B cell (primary cell): ENCODE measurements at regions not wholly inside any gene's neighbourhood (a gene's known extent, or its start where the extent isn't known, plus 50 kb on each side); places are given as distances from the start of the nearest gene placed in this dataset.

Experiments
- ATAC-seq: fragments of 200-7000 bp; cut with Tn5 transposase; one replicate; pipeline ENCODE4 v1.10.0; 2021; ENCODE audit warnings: low read depth, mild to moderate bottlenecking, moderate number of reproducible peaks, moderate library complexity
- CTCF ChIA-PET: fragments of 350-600 bp; sonication (Branson Sonifier 250); formaldehyde crosslinking; loops from one replicate; lab custom pipeline; 2021; ENCODE audit warnings: antibody characterized with exemption, inconsistent platforms; lab: Charles Lee
- POLR2A ChIA-PET: fragments of 350-600 bp; sonication (Branson Sonifier 250); formaldehyde crosslinking; loops from one replicate; lab custom pipeline; 2021; ENCODE audit warnings: antibody characterized with exemption; lab: Charles Lee
- DNase-seq: peaks from one replicate; pipeline ENCODE4 v3.0.0; 2013
- H2AFZ ChIP-seq: 2 replicates; pipeline ENCODE4 v1.6.1; 2012; ENCODE audit warnings: mild to moderate bottlenecking, low read depth, low read length; ENCODE audit not compliant: insufficient read depth, poor library complexity, severe bottlenecking
- H3K27ac ChIP-seq, 2 donors: 1 replicate in 1 of 2; 2 replicates in 1 of 2; pipeline ENCODE4 v1.5.1; 2012 to 2013; ENCODE audit warnings: low read length in 2 of 2, mild to moderate bottlenecking in 2 of 2, moderate library complexity in 1 of 2
- H3K27me3 ChIP-seq, 4 experiments: fragments of 200-600 bp in 1 of 4; sonication (generic) in 1 of 4; replicated peaks in 1 of 4; 1 replicate in 2 of 4; 2 replicates in 2 of 4; pipeline versions ENCODE4 v1.6.1 to v1.7.0; 2013 to 2016; ENCODE audit warnings: low read length in 3 of 4, mild to moderate bottlenecking in 2 of 4, mixed read lengths in 1 of 4, moderate library complexity in 1 of 4; ENCODE audit not compliant: insufficient read depth in 4 of 4, control insufficient read depth in 3 of 4; ENCODE audit errors: control extremely low read depth in 1 of 4
- H3K36me3 ChIP-seq, 2 experiments: replicated peaks in 1 of 2; 1 replicate in 1 of 2; 2 replicates in 1 of 2; pipeline versions ENCODE4 v1.6.1 to v1.7.1; 2013; ENCODE audit warnings: low read length in 1 of 2; ENCODE audit not compliant: insufficient read depth in 2 of 2, control insufficient read depth in 1 of 2; ENCODE audit errors: control extremely low read depth in 1 of 2, extremely low read depth in 1 of 2
- H3K4me1 ChIP-seq, 2 donors: fragments of 200-600 bp in 1 of 2; sonication (generic) in 1 of 2; 1 replicate in 1 of 2; 2 replicates in 1 of 2; pipeline versions ENCODE4 v1.5.1 to v1.6.1; 2013 to 2017; ENCODE audit warnings: low read length in 2 of 2; ENCODE audit not compliant: control insufficient read depth in 2 of 2, insufficient read depth in 2 of 2
- H3K4me2 ChIP-seq: replicated peaks from 2 replicates; pipeline ENCODE3; 2012; ENCODE audit warnings: mild to moderate bottlenecking, low read depth, low read length; ENCODE audit not compliant: poor library complexity, severe bottlenecking
- H3K4me3 ChIP-seq, 5 experiments: fragments of 200-600 bp in 1 of 5; sonication (generic) in 1 of 5; 1 replicate in 3 of 5; 2 replicates in 2 of 5; pipeline versions ENCODE4 v1.5.1 to v1.7.0; 2011 to 2016; ENCODE audit warnings: low read length in 4 of 5, mild to moderate bottlenecking in 4 of 5, low read depth in 2 of 5, control low read depth in 1 of 5, moderate library complexity in 1 of 5; ENCODE audit not compliant: insufficient read depth in 1 of 5; ENCODE audit errors: control extremely low read depth in 1 of 5, extremely low read depth in 1 of 5
- H3K79me2 ChIP-seq: fragments of 200-600 bp; sonication (generic); one replicate; pipeline ENCODE4 v1.6.0; 2016; ENCODE audit warnings: low read length; ENCODE audit not compliant: control insufficient read depth, insufficient read depth
- H3K9ac ChIP-seq: fragments of 200-600 bp; sonication (generic); 2 replicates; pipeline ENCODE4 v1.6.1; 2017; ENCODE audit warnings: mild to moderate bottlenecking, low read length, moderate library complexity
- H3K9me3 ChIP-seq, 3 donors: one replicate each; pipeline versions ENCODE4 v1.6.1 to v1.7.1; 2013; ENCODE audit warnings: low read length in 2 of 3; ENCODE audit not compliant: control insufficient read depth in 2 of 3, insufficient read depth in 1 of 3; ENCODE audit errors: control extremely low read depth in 1 of 3
- H4K20me1 ChIP-seq: 2 replicates; pipeline ENCODE4 v1.6.0; 2012; ENCODE audit warnings: mild to moderate bottlenecking, low read length; ENCODE audit not compliant: insufficient read depth, control insufficient read depth, poor library complexity, severe bottlenecking
- H3K27ac Mint-ChIP-seq: one replicate; pipeline ENCODE4 v1.8.0; 2021; ENCODE audit warnings: mixed read lengths
- H3K27me3 Mint-ChIP-seq: one replicate; pipeline ENCODE4 v1.8.0; 2021; ENCODE audit warnings: mixed read lengths
- H3K4me1 Mint-ChIP-seq: one replicate; pipeline ENCODE4 v1.8.0; 2021; ENCODE audit warnings: mixed read lengths
- H3K4me3 Mint-ChIP-seq: one replicate; pipeline ENCODE4 v1.8.0; 2021; ENCODE audit warnings: mixed read lengths
- H3K9me3 Mint-ChIP-seq: one replicate; pipeline ENCODE4 v1.8.0; 2022; ENCODE audit warnings: mixed read lengths; ENCODE audit not compliant: insufficient read depth
- CTCF ChIP-seq: fragments of 200-600 bp; IDR thresholded peaks from one replicate; pipeline ENCODE4 v1.8.0; 2022; ENCODE audit warnings: antibody characterized with exemption, mild to moderate bottlenecking
- EZH2 ChIP-seq: IDR thresholded peaks from 2 replicates; pipeline ENCODE4 v1.6.1; 2012; ENCODE audit warnings: borderline replicate concordance, low read depth, mild to moderate bottlenecking, moderate library complexity, low read length; ENCODE audit not compliant: insufficient read depth, poor library complexity, severe bottlenecking
- WGBS: methylation state at CpG from one replicate; pipeline ENCODE4 v1.1.5; 2013; ENCODE audit warnings: missing lambda C conversion rate; ENCODE audit not compliant: insufficient coverage; 5-methylcytosine and 5-hydroxymethylcytosine counted together
- intact Hi-C: fragments of 100-400 bp; cut with micrococcal nuclease; formaldehyde crosslinking; loops from one replicate; pipeline ENCODE4 v1.10.0; 2022

DNA sequence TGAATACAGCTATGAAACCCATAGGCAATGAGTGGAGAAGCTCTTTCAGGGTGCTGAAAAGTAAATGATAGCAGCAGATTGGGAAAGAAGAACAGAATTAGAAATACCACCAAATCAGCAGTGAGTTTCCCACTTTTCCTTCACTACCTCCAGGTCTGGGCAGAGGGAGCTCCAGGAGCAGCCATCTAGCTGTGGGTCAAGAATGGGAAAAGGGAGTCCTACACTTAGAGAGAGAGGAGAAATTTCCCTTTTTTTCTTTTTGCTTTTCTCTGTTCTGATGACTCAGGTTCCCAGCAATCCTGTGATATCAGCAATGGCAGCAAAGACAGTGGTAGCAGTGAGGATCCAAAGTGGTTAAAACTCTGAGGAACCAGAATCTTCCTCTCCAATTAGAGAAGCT is 263.9 kb downstream of the NXPE2 start:
- TF ChIP-seq EZH2 (no peak), CTCF (no peak)
- intact Hi-C loops = no loop called here
- H3K27ac Mint-ChIP-seq = no peak overlapping the region
- CTCF ChIA-PET = no interaction called here
- DNase-seq = no peak
- Histone ChIP-seq H3K79me2 (no peaks in the 10 kb centered on the region), H4K20me1 (no peaks in the 10 kb centered on the region), H2AFZ (no peak overlapping the region), H3K27me3 (no peaks in the 10 kb centered on the region), H3K9ac (no peak overlapping the region), H3K4me1 (no peaks in the 10 kb centered on the region), H3K4me3 (no peak overlapping the region), H3K4me2 (no peak overlapping the region), H3K36me3 (no peaks in the 10 kb centered on the region), H3K27ac (no peak overlapping the region), H3K9me3 (peaks cover 0 to 12% (median 7%) of the 10 kb centered on the region in 3 donors)
- POLR2A ChIA-PET = no interaction called here
- ATAC-seq = no peak
- peaks cover 8% of the 10 kb centered on the region for H3K9me3 Mint-ChIP-seq
- H3K4me3 Mint-ChIP-seq = no peak overlapping the region
- no peaks in the 10 kb centered on the region for H3K27me3 Mint-ChIP-seq
- no peaks in the 10 kb centered on the region for H3K4me1 Mint-ChIP-seq

GRCh38 chr11:114949614-114950351 is 271.5 kb downstream of the NXPE2 start:
- Mint-ChIP-seq H3K4me3 (no peak overlapping the region), H3K9me3 (no peaks in the 10 kb centered on the region), H3K4me1 (no peaks in the 10 kb centered on the region), H3K27me3 (no peaks in the 10 kb centered on the region), H3K27ac (no peak overlapping the region)
- Histone ChIP-seq H3K27ac (no peak overlapping the region), H4K20me1 (no peaks in the 10 kb centered on the region), H3K9me3 (peaks cover 0 to 5% (median 0%) of the 10 kb centered on the region in 3 donors), H3K4me3 (no peak overlapping the region), H3K4me1 (no peaks in the 10 kb centered on the region), H3K4me2 (no peak overlapping the region), H3K79me2 (no peaks in the 10 kb centered on the region), H3K27me3 (no peaks in the 10 kb centered on the region), H2AFZ (no peak overlapping the region), H3K36me3 (no peaks in the 10 kb centered on the region), H3K9ac (no peak overlapping the region)
- intact Hi-C loops = no loop called here
- TF ChIP-seq CTCF (no peak), EZH2 (no peak)
- POLR2A ChIA-PET = no interaction called here
- CTCF ChIA-PET = no interaction called here
- WGBS = 85% methylated on average over 8 of the region's 13 CpGs
- ATAC-seq (no peak), DNase-seq (no peak)
